Pancreas (tissue), 10 donors: ENCODE measurements at regions not wholly inside any gene's neighbourhood (a gene's known extent, or its start where the extent isn't known, plus 50 kb on each side); places are given as distances from the start of the nearest gene placed in this dataset.
"Not testable (repeated sequence)": the region's sequence is repeated elsewhere in the genome, so short reads cannot be mapped to it uniquely, and the experiment has no call there.

ENCODE experiments used
- ATAC-seq, 4 donors: fragments of 200-7000 bp; cut with Tn5 transposase; one replicate each; pipeline versions ENCODE4 v1.8.0 to v1.9.1; 2020; ENCODE audit warnings: mild to moderate bottlenecking in 4 of 4, moderate library complexity in 4 of 4
- DNase-seq, 6 donors: peaks; one replicate each; pipeline ENCODE4 v3.0.0-alpha.2; 2020
- FAIRE-seq: peaks from 2 replicates; lab custom pipeline; 2012; peaks lifted over from hg19 to GRCh38; lab: Jason Lieb, UNC
- H3K27ac ChIP-seq, 4 donors: fragments of 200-600 bp; sonication (generic); 1 replicate in 3 of 4; 2 replicates in 1 of 4; pipeline versions ENCODE4 v1.5.0 to v1.8.0; 2020
- H3K27me3 ChIP-seq, 4 donors: fragments of 200-600 bp; one replicate each; pipeline ENCODE4 v1.8.0; 2021
- H3K36me3 ChIP-seq, 3 donors: fragments of 200-600 bp; sonication (generic) in 1 of 3; one replicate each; pipeline versions ENCODE4 v1.5.0 to v1.8.0; 2020 to 2021
- H3K4me1 ChIP-seq, 3 donors: fragments of 200-600 bp; one replicate each; pipeline ENCODE4 v1.8.0; 2021
- H3K4me3 ChIP-seq, 4 donors: fragments of 200-600 bp; sonication (generic) in 2 of 4; one replicate each; pipeline versions ENCODE4 v1.5.0 to v1.8.0; 2020 to 2021
- H3K9me3 ChIP-seq, 4 donors: fragments of 200-600 bp; one replicate each; pipeline ENCODE4 v1.8.0; 2021
- CTCF ChIP-seq, 4 donors: fragments of 200-600 bp; sonication (generic) in 3 of 4; IDR thresholded peaks; one replicate each; pipeline versions ENCODE4 v1.5.0 to v1.8.0; 2021; ENCODE audit warnings: antibody characterized with exemption in 4 of 4
- WGBS, 2 donors: extraction: QIAGEN DNeasy Blood & Tissue Kit; methylation state at CpG; one replicate each; pipeline ENCODE4 v1.1.7; 2013; 5-methylcytosine and 5-hydroxymethylcytosine counted together
- intact Hi-C, 3 donors: fragments of 100-400 bp; cut with DNase I; formaldehyde crosslinking; loops; one replicate each; pipeline versions ENCODE4 v1.11.1 to v1.14.2; 2022
- donor health status: healthy with polysubstance abuse.
- donor health status: DM: no; HTN: no; CAD: no; lungs with moderate emphysema.
- donor health status: DM: no; HTN: no; CAD: no.
- donor health status: control.
- donor health status: control.
- donor health status: Bipolar disorder and iron deficiency.
- donor health status: DM: yes; HTN: yes; CAD: no.
- donor health status: DM: no; HTN: no; CAD: no.
- donor health status: DM: no; HTN: no; CAD: no.
- donor health status: DM: yes; HTN: yes; CAD: no.

DNA sequence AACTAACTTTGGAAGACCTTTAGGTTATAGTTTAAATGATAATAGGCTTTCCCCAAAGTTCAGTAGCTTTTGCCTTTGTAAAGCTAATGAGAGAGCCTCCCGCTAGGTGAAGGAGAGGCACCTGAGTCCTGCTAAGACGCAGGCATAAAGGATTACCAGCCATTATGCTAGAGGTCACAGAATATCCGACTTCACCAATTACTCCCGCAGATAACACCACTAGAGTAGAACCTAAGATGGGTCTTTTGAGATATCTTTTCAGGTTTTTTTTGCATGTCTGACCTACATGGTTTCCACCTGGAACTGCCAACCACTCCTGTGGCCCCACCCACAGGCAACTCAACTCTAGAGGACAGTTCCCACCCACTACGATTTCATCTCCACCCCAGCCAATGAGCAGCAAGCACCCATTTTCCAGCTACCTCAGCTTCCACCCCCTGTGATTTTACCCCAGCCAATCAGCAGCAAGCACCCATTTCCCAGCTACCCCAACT lies 314.3 kb downstream of the BRD1 start:
- TF ChIP-seq CTCF (IDR thresholded peaks at IDR 0.05), result no peak
- H3K27me3 ChIP-seq, result no peaks in the 10 kb centered on the region
- WGBS, 2 donors, result 57 to 59% methylated on average over 5 of the region's 5 CpGs
- H3K4me1 ChIP-seq, result no peaks in the 10 kb centered on the region
- no peak overlapping the region for H3K4me3 ChIP-seq
- no peaks in the 10 kb centered on the region for H3K36me3 ChIP-seq
- DNase-seq, result no peak
- no peak overlapping the region for H3K27ac ChIP-seq
- intact Hi-C loops, result no loop called here
- no peak for FAIRE-seq
- ATAC-seq, result no peak
- H3K9me3 ChIP-seq, result no peaks in the 10 kb centered on the region

DNA sequence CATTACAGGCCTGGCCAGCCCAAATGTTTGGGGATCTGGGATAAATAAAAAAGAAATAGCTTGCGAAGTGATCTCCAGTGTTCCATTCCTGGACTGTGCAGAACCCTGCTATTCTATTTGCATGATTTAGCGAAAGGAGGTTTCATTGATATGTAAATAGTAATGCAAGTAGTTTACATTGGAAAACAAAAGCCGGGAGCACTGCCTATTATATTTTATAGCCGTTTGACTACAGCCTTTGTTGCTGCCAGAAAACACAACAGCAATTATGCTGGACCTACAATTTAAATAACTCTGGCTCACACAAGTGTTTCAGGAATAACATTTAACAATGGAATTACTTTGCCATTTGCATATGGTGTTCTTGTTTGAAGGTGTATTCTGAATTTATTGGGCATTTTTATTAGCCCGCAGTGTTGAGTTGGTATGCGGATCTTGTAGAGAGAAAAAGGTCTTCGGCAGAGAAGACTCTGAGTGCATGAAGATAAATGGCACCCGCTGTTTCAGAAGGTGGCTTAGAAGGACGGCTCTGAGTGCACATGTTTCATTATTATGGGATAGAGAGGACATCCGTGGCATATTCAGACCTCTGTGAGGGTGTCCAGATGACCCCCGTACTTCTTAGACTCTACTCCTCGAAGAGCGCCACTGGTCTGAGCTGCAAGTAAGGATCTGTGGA lies 315.0 kb downstream of the BRD1 start:
- no peak overlapping the region for H3K27ac ChIP-seq
- WGBS, 2 donors, result 63 to 69% methylated on average over 13 of the region's 13 CpGs
- TF ChIP-seq CTCF (IDR thresholded peaks at IDR 0.05), result no peak
- intact Hi-C loops, result no loop called here
- H3K27me3 ChIP-seq, result peaks cover 0 to 2% (median 0%) of the 10 kb centered on the region in 4 donors
- DNase-seq, result no peak
- no peak for FAIRE-seq
- H3K9me3 ChIP-seq, result no peaks in the 10 kb centered on the region
- H3K36me3 ChIP-seq, result no peaks in the 10 kb centered on the region
- no peak for ATAC-seq
- no peak overlapping the region for H3K4me3 ChIP-seq
- H3K4me1 ChIP-seq, result no peaks in the 10 kb centered on the region

DNA sequence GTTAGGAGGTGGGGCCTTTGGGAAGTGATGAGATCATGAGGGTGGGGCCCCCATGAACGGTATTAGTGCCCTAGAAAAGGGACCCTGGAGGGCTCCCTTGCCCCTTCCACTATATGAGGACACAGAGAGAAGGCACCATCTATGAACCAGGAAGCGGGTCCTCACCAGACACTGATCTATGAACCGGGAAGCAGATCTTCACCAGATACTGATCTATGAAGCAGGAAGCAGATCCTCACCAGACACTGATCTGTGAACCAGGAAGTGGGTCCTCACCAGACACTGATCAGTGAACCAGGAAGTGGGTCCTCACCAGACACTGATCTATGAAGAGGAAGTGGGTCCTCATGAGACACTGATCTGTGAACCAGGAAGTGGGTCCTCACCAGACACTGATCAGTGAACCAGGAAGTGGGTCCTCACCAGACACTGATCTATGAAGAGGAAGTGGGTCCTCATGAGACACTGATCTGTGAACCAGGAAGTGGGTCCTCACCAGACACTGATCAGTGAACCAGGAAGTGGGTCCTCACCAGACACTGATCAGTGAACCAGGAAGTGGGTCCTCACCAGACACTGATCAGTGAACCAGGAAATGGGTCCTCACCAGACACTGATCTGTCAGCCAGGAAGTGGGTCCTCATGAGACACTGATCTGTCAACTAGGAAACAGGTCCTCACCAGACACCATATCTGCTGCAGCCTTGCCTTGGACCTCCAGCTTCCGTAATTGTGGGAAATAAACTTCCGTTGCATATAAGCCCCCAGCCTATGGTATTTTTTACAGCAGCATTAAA lies 316.1 kb downstream of the BRD1 start:
- FAIRE-seq, H3K4me1 ChIP-seq, H3K27me3 ChIP-seq, ATAC-seq, H3K9me3 ChIP-seq, H3K4me3 ChIP-seq, intact Hi-C loops, H3K36me3 ChIP-seq, H3K27ac ChIP-seq, DNase-seq: not testable (repeated sequence)
- 77 to 88% methylated on average over 5 of the region's 5 CpGs for WGBS, 2 donors

GRCh38 chr22:49510718-49511117 lies 317.0 kb downstream of the BRD1 start:
- 74 to 82% methylated on average over 1 of the region's 1 CpG for WGBS, 2 donors
- no peak for FAIRE-seq

More at GRCh38 chr22:49510718-49511117, 317.0 kb downstream of the BRD1 start:
- Histone ChIP-seq H3K9me3 (no peaks in the 10 kb centered on the region), H3K36me3 (no peaks in the 10 kb centered on the region), H3K27me3 (peaks cover 0 to 3% (median 0%) of the 10 kb centered on the region in 4 donors), H3K4me3 (no peak overlapping the region), H3K27ac (no peak overlapping the region), H3K4me1 (no peaks in the 10 kb centered on the region)
- no peak for TF ChIP-seq CTCF (IDR thresholded peaks at IDR 0.05)
- intact Hi-C loops, result no loop called here
- ATAC-seq, result no peak
- no peak for DNase-seq
